ENCODE measurements at regions not wholly inside any gene's neighbourhood (a gene's known extent, or its start where the extent isn't known, plus 50 kb on each side); places are given as distances from the start of the nearest gene placed in this dataset.
"Not testable (repeated sequence)": the region's sequence is repeated elsewhere in the genome, so short reads cannot be mapped to it uniquely, and the experiment has no call there.

DNA sequence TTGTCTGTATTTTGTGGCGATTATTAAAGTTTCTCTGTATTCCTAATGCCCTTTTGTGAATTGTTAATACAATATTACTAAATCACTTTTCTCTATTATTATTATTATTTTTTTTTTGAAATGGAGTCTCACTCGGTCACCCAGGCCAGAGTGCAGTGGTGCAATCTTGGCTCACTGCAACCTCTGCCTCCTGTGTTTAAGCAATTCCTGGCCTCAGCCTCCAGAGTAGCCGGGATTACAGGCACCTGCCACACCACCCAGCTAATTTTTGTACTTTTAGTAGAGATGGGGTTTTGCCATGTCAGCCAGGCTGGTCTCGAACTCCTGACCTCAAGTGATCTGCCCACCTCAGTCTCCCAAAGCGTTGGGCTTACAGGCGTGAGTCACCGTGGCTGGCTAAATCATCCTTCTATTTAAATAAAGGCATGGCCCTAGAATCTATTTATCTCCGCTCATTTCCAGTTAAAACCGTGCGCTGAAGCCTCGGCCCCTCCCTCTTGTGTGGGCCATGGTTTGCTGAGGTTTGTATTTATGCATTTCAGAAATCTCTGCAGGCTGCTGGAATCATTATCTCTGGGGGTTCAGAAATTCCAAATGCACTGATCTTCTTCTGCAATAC lies 1136.4 kb upstream of the TMEM132C start:
- DNase-seq: no peak
- Histone ChIP-seq H3K27ac (no peak overlapping the region), H3K27me3 (peaks cover 0 to 20% (median 0%) of the 10 kb centered on the region in 3 donors), H3K36me3 (no peaks in the 10 kb centered on the region), H3K9me3 (no peaks in the 10 kb centered on the region), H3K4me1 (no peaks in the 10 kb centered on the region), H3K4me3 (no peak overlapping the region)
- intact Hi-C loops (cut with DNase I; ENCODE audit: low total_unique reads): no loop called here
- TF ChIP-seq, protein P1, sequence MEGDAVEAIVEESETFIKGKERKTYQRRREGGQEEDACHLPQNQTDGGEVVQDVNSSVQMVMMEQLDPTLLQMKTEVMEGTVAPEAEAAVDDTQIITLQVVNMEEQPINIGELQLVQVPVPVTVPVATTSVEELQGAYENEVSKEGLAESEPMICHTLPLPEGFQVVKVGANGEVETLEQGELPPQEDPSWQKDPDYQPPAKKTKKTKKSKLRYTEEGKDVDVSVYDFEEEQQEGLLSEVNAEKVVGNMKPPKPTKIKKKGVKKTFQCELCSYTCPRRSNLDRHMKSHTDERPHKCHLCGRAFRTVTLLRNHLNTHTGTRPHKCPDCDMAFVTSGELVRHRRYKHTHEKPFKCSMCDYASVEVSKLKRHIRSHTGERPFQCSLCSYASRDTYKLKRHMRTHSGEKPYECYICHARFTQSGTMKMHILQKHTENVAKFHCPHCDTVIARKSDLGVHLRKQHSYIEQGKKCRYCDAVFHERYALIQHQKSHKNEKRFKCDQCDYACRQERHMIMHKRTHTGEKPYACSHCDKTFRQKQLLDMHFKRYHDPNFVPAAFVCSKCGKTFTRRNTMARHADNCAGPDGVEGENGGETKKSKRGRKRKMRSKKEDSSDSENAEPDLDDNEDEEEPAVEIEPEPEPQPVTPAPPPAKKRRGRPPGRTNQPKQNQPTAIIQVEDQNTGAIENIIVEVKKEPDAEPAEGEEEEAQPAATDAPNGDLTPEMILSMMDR (IDR thresholded peaks at IDR 0.05): no peak
- TF ChIP-seq POLR2AphosphoS5 (IDR thresholded peaks at IDR 0.05) (no peak), POLR2A (IDR thresholded peaks at IDR 0.05) (no peak), EP300 (IDR thresholded peaks at IDR 0.05) (no peak)
- 65 to 77% (median 67%) methylated on average over 11 of the region's 11 CpGs for WGBS, 5 donors

DNA sequence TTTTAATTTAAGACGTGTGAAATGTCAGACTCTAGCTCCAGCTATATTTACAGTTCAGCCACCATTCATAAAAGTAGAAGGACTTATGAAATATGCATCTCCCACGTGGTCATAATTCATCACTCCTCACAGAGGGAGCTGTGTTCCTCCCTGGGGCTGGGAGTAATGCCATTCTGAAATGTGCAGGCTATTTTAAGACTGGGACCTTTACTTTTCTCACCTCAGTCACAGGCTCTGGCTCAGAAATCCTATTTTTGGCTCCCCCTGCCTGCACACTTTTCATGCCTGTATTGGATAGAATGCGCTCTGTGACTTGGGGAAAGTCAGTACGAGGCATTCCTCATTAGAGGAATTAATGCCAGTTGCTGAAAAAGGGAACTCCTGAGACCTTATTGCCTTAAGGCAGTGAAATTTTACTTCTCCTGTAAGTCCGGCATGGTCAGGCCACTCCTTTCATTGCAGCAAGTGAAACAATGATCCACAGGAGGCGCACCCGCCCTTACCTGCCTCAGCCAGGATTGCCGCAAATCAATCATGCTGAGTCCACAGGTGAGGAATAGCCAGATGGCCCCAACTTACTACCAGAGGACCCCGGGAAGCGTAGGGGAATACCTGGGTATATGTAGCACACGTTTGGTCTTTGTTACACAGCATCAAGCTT lies 1133.2 kb upstream of the TMEM132C start:
- TF ChIP-seq, protein P1 (IDR thresholded peaks at IDR 0.05): no peak
- TF ChIP-seq POLR2AphosphoS5 (IDR thresholded peaks at IDR 0.05): no peak
- TF ChIP-seq POLR2A (IDR thresholded peaks at IDR 0.05): no peak
- TF ChIP-seq EP300 (IDR thresholded peaks at IDR 0.05): no peak
- H3K4me3 ChIP-seq: no peak overlapping the region
- DNase-seq: no peak
- H3K4me1 ChIP-seq: no peaks in the 10 kb centered on the region
- H3K36me3 ChIP-seq: no peaks in the 10 kb centered on the region
- no peak overlapping the region for H3K27ac ChIP-seq
- intact Hi-C loops (cut with DNase I; ENCODE audit: low total_unique reads): no loop called here
- WGBS, 5 donors: 65 to 73% (median 71%) methylated on average over 9 to 11 of the region's 11 CpGs
- peaks cover 0 to 7% (median under 1%) of the 10 kb centered on the region in 4 donors for H3K9me3 ChIP-seq
- peaks cover 0 to 9% (median 0%) of the 10 kb centered on the region in 3 donors for H3K27me3 ChIP-seq

DNA sequence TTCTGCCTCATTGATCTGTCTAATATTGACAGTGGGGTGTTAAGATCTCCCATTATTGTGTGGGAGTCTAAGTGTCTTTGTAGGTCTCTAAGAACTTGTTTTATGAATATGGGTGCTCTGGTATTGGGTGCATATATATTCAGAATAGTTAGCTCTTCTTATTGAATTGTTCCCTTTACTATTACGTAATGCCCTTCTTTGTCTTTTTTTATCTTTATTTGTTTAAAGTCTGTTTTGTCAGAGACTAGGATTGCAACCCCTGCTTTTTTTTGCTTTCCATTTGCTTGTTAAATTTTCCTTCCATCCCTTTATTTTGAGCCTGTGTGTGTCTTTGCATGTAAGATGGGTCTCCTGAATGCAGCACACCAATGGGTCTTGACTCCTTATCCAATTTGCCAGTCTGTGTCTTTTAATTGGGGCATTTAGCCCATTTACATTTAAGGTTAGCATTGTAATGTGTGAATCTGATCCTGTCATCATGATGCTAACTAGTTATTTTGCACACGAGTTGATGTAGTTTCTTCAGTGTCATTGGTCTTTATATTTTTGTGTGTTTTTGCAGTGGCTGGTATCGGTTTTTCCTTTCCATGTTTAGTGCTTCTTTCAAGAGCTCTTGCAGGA lies 1126.0 kb upstream of the TMEM132C start:
- H3K27ac ChIP-seq; H3K36me3 ChIP-seq; H3K27me3 ChIP-seq; H3K4me3 ChIP-seq; DNase-seq; intact Hi-C loops (cut with DNase I; ENCODE audit: low total_unique reads); H3K4me1 ChIP-seq: not testable (repeated sequence)
- peaks cover 0 to 29% (median 14%) of the 10 kb centered on the region in 4 donors for H3K9me3 ChIP-seq
- WGBS, 5 donors: 75 to 91% (median 85%) methylated on average over 3 of the region's 3 CpGs

DNA sequence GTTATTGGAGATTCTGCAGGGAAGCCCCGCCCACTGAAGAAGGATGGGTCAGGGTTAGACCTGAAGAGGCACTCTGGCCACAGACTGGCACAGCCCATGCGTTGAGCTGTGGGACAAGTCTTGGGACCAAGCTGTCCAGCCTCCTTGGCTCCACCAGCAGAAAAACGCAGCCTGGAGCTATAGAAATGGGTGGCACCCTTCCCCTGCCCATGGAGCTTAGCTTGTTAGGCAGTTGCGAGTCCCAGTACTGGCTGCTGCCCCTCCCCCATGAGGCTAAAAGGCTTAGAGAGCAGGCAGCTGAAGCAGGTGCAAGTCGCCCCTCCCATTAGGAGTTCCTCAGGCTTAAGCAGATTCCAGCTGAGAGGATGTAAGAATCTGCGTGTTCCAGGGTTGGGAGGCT lies 1124.0 kb upstream of the TMEM132C start:
- Histone ChIP-seq H3K9me3 (peaks cover 0 to 29% (median 11%) of the 10 kb centered on the region in 4 donors), H3K4me3 (no peak overlapping the region), H3K36me3 (no peaks in the 10 kb centered on the region), H3K27me3 (peaks cover 0 to 10% (median 7%) of the 10 kb centered on the region in 3 donors), H3K27ac (no peak overlapping the region), H3K4me1 (peaks cover 0 to 13% (median 10%) of the 10 kb centered on the region in 4 donors)
- no peak for DNase-seq
- TF ChIP-seq, protein P1 (IDR thresholded peaks at IDR 0.05): no peak
- TF ChIP-seq EP300 (IDR thresholded peaks at IDR 0.05) (no peak), POLR2A (IDR thresholded peaks at IDR 0.05) (no peak), POLR2AphosphoS5 (IDR thresholded peaks at IDR 0.05) (no peak)
- intact Hi-C loops (cut with DNase I; ENCODE audit: low total_unique reads): no loop called here
- WGBS, 5 donors: 74 to 86% (median 75%) methylated on average over 4 to 6 of the region's 6 CpGs

Data from stomach (tissue), 8 donors.